ENCODE measurements at regions not wholly inside any gene's neighbourhood (a gene's known extent, or its start where the extent isn't known, plus 50 kb on each side); places are given as distances from the start of the nearest gene placed in this dataset.
"Not testable (repeated sequence)": the region's sequence is repeated elsewhere in the genome, so short reads cannot be mapped to it uniquely, and the experiment has no call there.

DNA sequence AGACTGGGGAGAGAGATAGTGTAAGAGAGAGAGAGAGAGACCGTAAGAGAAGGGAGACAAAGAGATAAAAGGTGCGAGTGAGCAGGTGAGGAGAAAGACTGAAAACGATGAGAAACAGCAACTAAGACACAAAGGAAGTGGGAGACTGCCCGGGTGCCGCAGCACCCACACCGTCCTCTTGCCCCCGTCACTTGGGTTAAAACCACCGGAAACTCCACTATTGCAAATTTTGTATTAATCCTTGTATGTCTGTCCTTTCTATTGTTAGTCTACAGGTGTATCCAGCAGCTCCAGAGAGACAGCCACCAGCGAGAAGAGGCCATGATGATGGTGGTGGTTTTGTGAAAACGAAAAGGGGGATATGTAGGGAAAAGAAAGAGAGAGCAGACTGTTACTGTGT, 96.8 kb downstream of the ART5 start:
- TF ChIP-seq POLR2AphosphoS5, TAF1, POLR2A (IDR thresholded peaks at IDR 0.05; ENCODE audit: low read depth, low read length): not testable (repeated sequence)

All from GM12891 (cell line).